HG03439 (cell line): ENCODE measurements at regions not wholly inside any gene's neighbourhood (a gene's known extent, or its start where the extent isn't known, plus 50 kb on each side); places are given as distances from the start of the nearest gene placed in this dataset.
A peak's percentile ranks its signal among the peaks of the same experiment; 100 is the strongest.

Experiments used
- ATAC-seq: cut with Tn5 transposase; IDR thresholded peaks from one replicate; pipeline ENCODE4 v1.9.1; 2021; ENCODE audit warnings: mild to moderate bottlenecking, moderate library complexity; ENCODE audit not compliant: unreplicated experiment

- no peak for ATAC-seq
Observed at GRCh38 chr1:234713859-234714258, 103.9 kb upstream of the IRF2BP2 start.

GRCh38 chr1:234713440-234713839 is 103.5 kb upstream of the IRF2BP2 start:
- ATAC-seq, result no peak

GRCh38 chr1:234712891-234713305 is 102.9 kb upstream of the IRF2BP2 start:
- ATAC-seq, result no peak

GRCh38 chr1:234710936-234711724 is 101.2 kb upstream of the IRF2BP2 start:
- no peak for ATAC-seq

GRCh38 chr1:234710381-234710780 is 100.4 kb upstream of the IRF2BP2 start:
- ATAC-seq, result no peak

GRCh38 chr1:234709473-234710228 is 99.7 kb upstream of the IRF2BP2 start:
- no peak for ATAC-seq

- no peak for ATAC-seq
Observed at GRCh38 chr1:234708700-234709395, 98.9 kb upstream of the IRF2BP2 start.

- no peak for ATAC-seq
Observed at GRCh38 chr1:234707641-234708040, 97.7 kb upstream of the IRF2BP2 start.

- no peak for ATAC-seq
Observed at GRCh38 chr1:234706931-234707330, 97.0 kb upstream of the IRF2BP2 start.

GRCh38 chr1:234706199-234706598 is 96.2 kb upstream of the IRF2BP2 start:
- no peak for ATAC-seq

- ATAC-seq, result no peak
Observed at GRCh38 chr1:234705615-234706014, 95.6 kb upstream of the IRF2BP2 start.

GRCh38 chr1:234704106-234704887 is 94.3 kb upstream of the IRF2BP2 start:
- no peak for ATAC-seq

- no peak for ATAC-seq
Observed at GRCh38 chr1:234702342-234703000, 92.5 kb upstream of the IRF2BP2 start.

GRCh38 chr1:234701737-234702341 is 91.9 kb upstream of the IRF2BP2 start:
- no peak for ATAC-seq

GRCh38 chr1:234699795-234700665 is 90.1 kb upstream of the IRF2BP2 start:
- ATAC-seq, result peak; percentile 83

GRCh38 chr1:234698686-234699085 is 88.7 kb upstream of the IRF2BP2 start:
- no peak for ATAC-seq

- no peak for ATAC-seq
Observed at GRCh38 chr1:234697741-234698140, 87.8 kb upstream of the IRF2BP2 start.

- no peak for ATAC-seq
Observed at GRCh38 chr1:234697015-234697414, 87.0 kb upstream of the IRF2BP2 start.

- no peak for ATAC-seq
Observed at GRCh38 chr1:234696148-234696576, 86.2 kb upstream of the IRF2BP2 start.
